Activated CD4-positive, alpha-beta memory T cell treated with anti-CD3 and anti-CD28 coated beads for 36 hours (primary cell): ENCODE measurements at regions not wholly inside any gene's neighbourhood (a gene's known extent, or its start where the extent isn't known, plus 50 kb on each side); places are given as distances from the start of the nearest gene placed in this dataset.

Experiments
- CTCF ChIA-PET: fragments of 350-600 bp; sonication (Branson Sonifier 250); formaldehyde crosslinking; loops from one replicate; lab custom pipeline; 2021; ENCODE audit warnings: antibody characterized with exemption, inconsistent platforms; lab: Charles Lee
- POLR2A ChIA-PET: fragments of 350-600 bp; sonication (Branson Sonifier 250); formaldehyde crosslinking; loops from one replicate; lab custom pipeline; 2021; ENCODE audit warnings: antibody characterized with exemption; lab: Charles Lee
- DNase-seq: peaks from one replicate; pipeline ENCODE4 v3.0.0-alpha.2; 2020
- H3K27ac Mint-ChIP-seq: one replicate; pipeline ENCODE4 v1.8.0; 2021; ENCODE audit warnings: mixed read lengths
- H3K27me3 Mint-ChIP-seq: one replicate; pipeline ENCODE4 v1.8.0; 2021; ENCODE audit warnings: mixed read lengths
- H3K36me3 Mint-ChIP-seq: one replicate; pipeline ENCODE4 v1.8.0; 2021; ENCODE audit warnings: mixed read lengths
- H3K4me1 Mint-ChIP-seq: one replicate; pipeline ENCODE4 v1.8.0; 2021; ENCODE audit warnings: low read depth, mixed read lengths
- H3K4me3 Mint-ChIP-seq: one replicate; pipeline ENCODE4 v1.8.0; 2021; ENCODE audit warnings: mild to moderate bottlenecking, mixed read lengths
- H3K9me3 Mint-ChIP-seq: one replicate; pipeline ENCODE4 v1.8.0; 2021; ENCODE audit warnings: mixed read lengths
- intact Hi-C: fragments of 100-400 bp; cut with micrococcal nuclease; formaldehyde crosslinking; loops from one replicate; pipeline ENCODE4 v1.15.1; 2023

GRCh38 chr10:7014721-7015120, 396.1 kb downstream of the SFMBT2 start:
- Mint-ChIP-seq H3K9me3 (no peaks in the 10 kb centered on the region), H3K27ac (no peak overlapping the region), H3K36me3 (peaks cover 1% of the 10 kb centered on the region), H3K4me1 (no peaks in the 10 kb centered on the region), H3K27me3 (peaks cover 4% of the 10 kb centered on the region), H3K4me3 (no peak overlapping the region)
- intact Hi-C loops, result no loop called here
- CTCF ChIA-PET, result no interaction called here
- POLR2A ChIA-PET, result no interaction called here
- no peak for DNase-seq

- Mint-ChIP-seq H3K4me1 (no peaks in the 10 kb centered on the region), H3K4me3 (no peak overlapping the region), H3K27me3 (peaks cover 3% of the 10 kb centered on the region), H3K36me3 (no peaks in the 10 kb centered on the region), H3K9me3 (no peaks in the 10 kb centered on the region), H3K27ac (no peak overlapping the region)
- ChIA-PET CTCF (no interaction called here), POLR2A (no interaction called here)
- intact Hi-C loops, result no loop called here
- DNase-seq, result no peak
Measured at GRCh38 chr10:7011994-7012393, 398.8 kb downstream of the SFMBT2 start.

- Mint-ChIP-seq H3K9me3 (no peaks in the 10 kb centered on the region), H3K36me3 (no peaks in the 10 kb centered on the region), H3K4me1 (no peaks in the 10 kb centered on the region), H3K27ac (no peak overlapping the region), H3K4me3 (no peak overlapping the region), H3K27me3 (no peaks in the 10 kb centered on the region)
- ChIA-PET CTCF (interaction anchor here (1.1 kb wide), 1 partner anchor 88 kb away, joined by 3 read pairs; no protein-coding TSS in a partner anchor), POLR2A (no interaction called here)
- intact Hi-C loops, result no loop called here
- DNase-seq, result no peak
Measured at GRCh38 chr10:7008645-7009044, 402.2 kb downstream of the SFMBT2 start.

GRCh38 chr10:7007600-7008190, 403.1 kb downstream of the SFMBT2 start:
- H3K9me3 Mint-ChIP-seq, result no peaks in the 10 kb centered on the region
- H3K36me3 Mint-ChIP-seq, result no peaks in the 10 kb centered on the region
- DNase-seq, result no peak

GRCh38 chr10:7006566-7006965, 404.3 kb downstream of the SFMBT2 start:
- intact Hi-C loops, result no loop called here
- Mint-ChIP-seq H3K4me1 (no peaks in the 10 kb centered on the region), H3K9me3 (no peaks in the 10 kb centered on the region), H3K36me3 (no peaks in the 10 kb centered on the region), H3K27ac (no peak overlapping the region), H3K27me3 (no peaks in the 10 kb centered on the region), H3K4me3 (no peak overlapping the region)
- no peak for DNase-seq
- ChIA-PET CTCF (no interaction called here), POLR2A (no interaction called here)

More at GRCh38 chr10:7007600-7008190, 403.1 kb downstream of the SFMBT2 start:
- no peak overlapping the region for H3K4me3 Mint-ChIP-seq
- no peaks in the 10 kb centered on the region for H3K27me3 Mint-ChIP-seq
- POLR2A ChIA-PET, result no interaction called here
- H3K4me1 Mint-ChIP-seq, result no peaks in the 10 kb centered on the region
- CTCF ChIA-PET, result no interaction called here
- intact Hi-C loops, result no loop called here
- H3K27ac Mint-ChIP-seq, result no peak overlapping the region

- H3K27ac Mint-ChIP-seq, result no peak overlapping the region
- intact Hi-C loops, result no loop called here
- ChIA-PET CTCF (no interaction called here), POLR2A (no interaction called here)
- H3K27me3 Mint-ChIP-seq, result no peaks in the 10 kb centered on the region
- no peaks in the 10 kb centered on the region for H3K9me3 Mint-ChIP-seq
- H3K4me3 Mint-ChIP-seq, result no peak overlapping the region
- no peaks in the 10 kb centered on the region for H3K36me3 Mint-ChIP-seq
- no peak for DNase-seq
- H3K4me1 Mint-ChIP-seq, result no peaks in the 10 kb centered on the region
Measured at GRCh38 chr10:7003831-7004395, 406.9 kb downstream of the SFMBT2 start.

- Mint-ChIP-seq H3K36me3 (no peaks in the 10 kb centered on the region), H3K9me3 (no peaks in the 10 kb centered on the region), H3K27me3 (peaks cover 2% of the 10 kb centered on the region), H3K27ac (no peak overlapping the region), H3K4me3 (no peak overlapping the region), H3K4me1 (no peaks in the 10 kb centered on the region)
- POLR2A ChIA-PET, result no interaction called here
- CTCF ChIA-PET, result no interaction called here
- intact Hi-C loops, result no loop called here
- no peak for DNase-seq
Measured at GRCh38 chr10:7000061-7000460, 410.8 kb downstream of the SFMBT2 start.

GRCh38 chr10:6999232-6999925, 411.5 kb downstream of the SFMBT2 start:
- Mint-ChIP-seq H3K36me3 (no peaks in the 10 kb centered on the region), H3K4me3 (no peak overlapping the region), H3K4me1 (no peaks in the 10 kb centered on the region), H3K27me3 (peaks cover 2% of the 10 kb centered on the region), H3K9me3 (no peaks in the 10 kb centered on the region), H3K27ac (no peak overlapping the region)
- DNase-seq, result no peak
- intact Hi-C loops, result no loop called here
- CTCF ChIA-PET, result no interaction called here
- POLR2A ChIA-PET, result no interaction called here

- intact Hi-C loops, result no loop called here
- H3K9me3 Mint-ChIP-seq, result no peaks in the 10 kb centered on the region
- CTCF ChIA-PET, result no interaction called here
- peaks cover 2% of the 10 kb centered on the region for H3K27me3 Mint-ChIP-seq
- no peaks in the 10 kb centered on the region for H3K4me1 Mint-ChIP-seq
- no peak for DNase-seq
- POLR2A ChIA-PET, result no interaction called here
- H3K36me3 Mint-ChIP-seq, result no peaks in the 10 kb centered on the region
- no peak overlapping the region for H3K27ac Mint-ChIP-seq
- H3K4me3 Mint-ChIP-seq, result no peak overlapping the region
Measured at GRCh38 chr10:6997509-6997908, 413.3 kb downstream of the SFMBT2 start.

GRCh38 chr10:6996431-6996830, 414.4 kb downstream of the SFMBT2 start:
- H3K4me1 Mint-ChIP-seq, result no peaks in the 10 kb centered on the region
- no peaks in the 10 kb centered on the region for H3K9me3 Mint-ChIP-seq
- intact Hi-C loops, result no loop called here
- H3K36me3 Mint-ChIP-seq, result no peaks in the 10 kb centered on the region
- H3K27ac Mint-ChIP-seq, result no peak overlapping the region
- ChIA-PET CTCF (no interaction called here), POLR2A (no interaction called here)
- H3K27me3 Mint-ChIP-seq, result peaks cover 2% of the 10 kb centered on the region
- H3K4me3 Mint-ChIP-seq, result no peak overlapping the region
- no peak for DNase-seq

GRCh38 chr10:6995831-6996230, 415.0 kb downstream of the SFMBT2 start:
- POLR2A ChIA-PET, result no interaction called here
- H3K27ac Mint-ChIP-seq, result no peak overlapping the region
- peaks cover 2% of the 10 kb centered on the region for H3K4me1 Mint-ChIP-seq
- no peaks in the 10 kb centered on the region for H3K36me3 Mint-ChIP-seq
- H3K27me3 Mint-ChIP-seq, result peaks cover 2% of the 10 kb centered on the region
- H3K4me3 Mint-ChIP-seq, result no peak overlapping the region
- CTCF ChIA-PET, result no interaction called here
- intact Hi-C loops, result no loop called here
- DNase-seq, result no peak
- H3K9me3 Mint-ChIP-seq, result no peaks in the 10 kb centered on the region

GRCh38 chr10:6995341-6995740, 415.3 kb upstream of the PRKCQ start:
- Mint-ChIP-seq H3K36me3 (no peaks in the 10 kb centered on the region), H3K27ac (no peak overlapping the region), H3K27me3 (peaks cover 2% of the 10 kb centered on the region), H3K4me3 (no peak overlapping the region), H3K9me3 (no peaks in the 10 kb centered on the region), H3K4me1 (peaks cover 5% of the 10 kb centered on the region)
- CTCF ChIA-PET, result no interaction called here
- DNase-seq, result no peak
- intact Hi-C loops, result no loop called here
- POLR2A ChIA-PET, result no interaction called here

GRCh38 chr10:6990891-6991290, 410.8 kb upstream of the PRKCQ start:
- ChIA-PET CTCF (no interaction called here), POLR2A (no interaction called here)
- Mint-ChIP-seq H3K27ac (no peak overlapping the region), H3K4me3 (no peak overlapping the region), H3K36me3 (no peaks in the 10 kb centered on the region), H3K27me3 (peaks cover 2% of the 10 kb centered on the region), H3K9me3 (no peaks in the 10 kb centered on the region), H3K4me1 (peaks cover 5% of the 10 kb centered on the region)
- no peak for DNase-seq
- intact Hi-C loops, result no loop called here
